ENCODE measurements at regions not wholly inside any gene's neighbourhood (a gene's known extent, or its start where the extent isn't known, plus 50 kb on each side); places are given as distances from the start of the nearest gene placed in this dataset.

DNA sequence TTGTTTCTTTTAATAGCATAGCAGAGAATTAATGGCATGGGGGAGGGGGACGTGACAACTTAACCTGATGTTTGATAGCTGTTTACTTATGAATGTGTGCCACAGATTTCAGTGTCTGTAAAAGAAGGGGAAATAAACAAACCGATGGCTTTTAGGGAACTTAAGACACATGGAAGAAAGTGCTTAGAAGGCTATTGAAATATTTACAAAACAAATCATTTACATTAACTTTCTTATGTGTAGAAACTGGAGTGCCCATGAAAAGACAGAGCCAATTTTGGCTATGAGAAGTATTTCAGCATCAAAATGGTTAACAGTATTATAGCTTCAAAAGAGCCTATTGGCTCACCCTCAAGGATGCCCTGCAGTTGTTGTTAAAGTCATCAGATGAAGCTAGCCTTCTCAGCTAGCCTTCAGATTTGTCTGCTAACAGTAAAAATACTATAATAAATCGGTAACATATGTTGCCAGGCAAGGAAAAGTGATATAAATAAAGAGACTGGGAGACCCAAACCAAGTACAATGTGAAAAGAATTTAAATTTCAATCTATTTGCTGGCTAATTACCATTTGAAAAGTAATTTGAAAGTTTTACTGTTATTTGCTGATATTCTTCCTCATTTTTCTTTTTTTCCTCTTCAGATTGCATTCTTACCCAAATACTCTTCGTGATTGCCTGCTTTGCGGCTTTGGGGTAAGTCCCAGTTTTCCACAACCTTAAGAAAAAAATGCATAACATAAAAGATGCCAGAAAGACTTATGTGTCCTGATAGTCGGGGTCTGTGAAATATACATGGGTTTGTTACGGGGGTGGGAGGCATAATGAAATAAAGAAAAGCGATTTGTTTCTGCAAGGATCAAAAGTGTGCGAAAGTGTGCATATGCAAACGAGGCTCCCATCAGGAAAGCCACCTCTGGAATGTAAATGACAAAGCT lies 256.4 kb downstream of the MEIS1 start:
- DNase-seq (ENCODE audit: low spot score), result no peak

DNA sequence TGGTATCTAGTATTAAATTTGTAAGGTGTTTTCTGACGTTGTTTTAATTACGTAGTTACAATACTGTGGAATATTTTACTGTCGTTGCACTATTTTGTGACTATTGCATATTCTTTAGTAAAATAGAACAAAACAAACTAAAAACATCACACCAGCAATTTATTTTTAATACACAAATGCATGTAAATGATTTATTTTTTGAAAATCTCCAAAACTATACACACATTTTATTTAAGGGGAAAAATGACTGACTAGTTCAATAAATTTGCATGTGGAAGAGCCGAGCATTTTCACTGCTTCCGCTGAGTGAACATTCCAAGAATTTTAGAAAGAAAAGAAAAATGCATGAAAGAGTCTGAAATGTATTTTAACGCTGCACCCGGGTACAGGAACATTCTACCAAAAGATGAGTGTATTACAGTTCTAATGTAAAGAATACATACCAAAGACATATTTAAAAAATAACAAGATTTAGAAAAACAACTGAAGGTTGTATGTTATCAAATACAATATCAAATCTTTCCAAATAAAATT lies 257.7 kb downstream of the MEIS1 start:
- DNase-seq (ENCODE audit: low spot score), result no peak

DNA sequence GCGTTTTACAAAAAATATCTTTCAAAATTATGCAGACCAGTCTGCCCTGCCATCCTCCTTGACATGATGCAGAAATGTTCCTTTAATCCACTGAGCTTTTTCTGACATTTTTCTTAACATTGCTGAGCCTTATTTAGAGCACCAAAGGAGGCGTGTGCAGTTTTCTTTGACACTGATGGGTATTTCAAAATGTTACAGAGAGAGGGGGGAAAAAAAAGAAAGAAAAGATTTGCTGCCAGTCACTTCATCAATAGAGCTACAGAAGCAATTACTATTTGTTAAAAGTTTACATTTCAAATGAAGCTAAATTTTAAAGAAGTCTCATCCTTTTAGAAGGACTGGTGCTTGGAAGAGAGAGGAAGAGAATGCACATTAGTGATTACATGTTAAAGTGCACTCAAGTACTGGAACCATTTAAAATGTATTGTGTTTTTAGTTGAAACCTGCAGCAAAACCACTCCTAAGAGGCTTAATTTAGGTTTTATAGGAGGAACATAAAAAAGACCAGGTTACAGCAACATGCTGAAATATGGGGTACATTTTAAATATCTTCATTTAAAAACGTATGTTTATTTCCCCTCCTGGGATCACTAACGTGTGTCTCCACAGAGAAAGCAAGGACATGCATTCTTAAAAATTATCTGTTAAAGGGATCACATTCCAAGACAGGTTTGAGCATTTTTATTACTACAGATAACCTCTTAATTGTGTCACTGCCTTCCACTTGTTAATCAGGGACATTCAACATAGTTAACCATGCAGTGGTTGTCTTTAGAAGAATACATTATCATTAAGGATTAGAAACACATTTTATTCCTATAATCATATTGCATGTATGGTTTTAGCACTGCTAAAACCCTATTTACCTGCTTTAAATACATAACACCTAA lies 258.4 kb downstream of the MEIS1 start:
- DNase-seq (ENCODE audit: low spot score), result no peak

DNA sequence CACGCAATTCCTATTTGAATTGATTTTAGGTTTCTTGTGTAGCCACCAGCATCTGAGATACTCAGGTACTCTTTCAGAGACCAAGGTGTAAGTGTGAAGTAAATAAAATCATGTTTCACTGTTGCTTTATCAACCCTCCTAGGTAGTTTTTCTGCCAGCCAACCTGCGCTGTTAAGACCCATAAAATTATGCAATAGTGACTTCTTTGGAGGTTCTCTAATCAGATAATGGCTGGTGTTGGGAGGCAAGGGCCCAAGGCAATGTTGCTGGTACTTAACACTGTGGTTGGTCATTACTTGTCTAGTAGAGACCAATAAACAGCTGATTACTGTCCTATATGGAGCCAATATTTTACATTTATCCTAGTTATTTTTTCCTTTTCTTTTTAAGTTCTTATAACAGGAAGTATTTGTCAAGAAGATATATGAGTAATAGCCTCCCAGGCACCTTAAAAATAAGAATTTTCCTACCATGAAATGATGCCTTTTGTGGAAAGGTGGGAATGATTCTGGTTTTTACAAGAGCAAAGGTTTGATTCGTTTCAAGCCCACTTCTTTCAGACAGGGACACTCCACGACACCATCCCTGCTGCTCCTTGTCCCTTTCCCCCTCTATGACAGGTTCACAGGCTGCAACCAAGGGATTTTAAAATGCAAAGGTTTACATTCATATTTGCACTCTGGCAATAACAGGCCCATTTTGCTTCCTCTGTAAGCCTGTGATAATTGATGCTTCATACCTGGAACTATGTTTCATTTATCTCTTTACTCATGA lies 259.3 kb downstream of the MEIS1 start:
- no peak for DNase-seq (ENCODE audit: low spot score)

DNA sequence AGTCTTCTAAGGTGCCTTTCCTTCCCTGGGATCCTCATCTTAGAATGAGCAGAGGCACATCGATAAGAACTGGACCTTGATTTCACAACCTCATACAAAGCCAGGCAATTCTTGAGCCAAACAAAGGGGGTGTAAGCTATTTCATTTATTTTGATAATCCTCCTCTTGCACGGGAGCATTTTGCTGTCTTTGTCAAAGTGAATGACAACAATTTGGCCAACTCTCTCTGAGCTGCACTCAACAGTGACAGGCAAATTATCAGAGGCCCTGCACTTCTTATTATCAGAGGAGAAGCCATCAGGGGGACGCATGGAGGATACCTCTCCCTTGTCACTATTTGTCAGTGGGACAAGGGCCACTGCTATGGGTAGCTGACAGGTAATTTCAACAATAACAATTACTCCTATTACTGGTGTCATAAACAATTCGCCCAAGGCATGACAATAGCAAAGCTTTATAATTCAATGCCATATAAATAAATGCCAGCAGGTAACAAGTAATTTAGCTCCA lies 260.4 kb downstream of the MEIS1 start:
- DNase-seq (ENCODE audit: low spot score), result no peak

DNA sequence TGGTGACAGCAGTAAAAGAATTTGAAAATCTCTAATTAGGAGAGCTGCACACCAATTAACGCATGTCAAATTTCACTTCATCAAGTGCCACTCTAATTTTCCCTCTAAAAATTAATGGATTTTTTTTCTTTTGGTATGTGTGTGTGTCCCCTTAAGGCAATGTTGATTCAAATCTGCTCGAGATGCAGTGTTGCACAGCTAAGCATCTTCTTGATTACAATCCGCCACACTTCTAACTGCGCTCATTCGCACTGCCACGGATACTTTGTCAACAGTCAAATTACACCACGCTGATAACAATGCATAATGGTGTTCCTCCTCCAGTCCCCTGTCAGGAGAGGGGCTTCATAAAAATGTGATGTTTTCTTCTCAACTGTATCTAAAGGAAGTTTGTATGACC lies 261.4 kb downstream of the MEIS1 start:
- no peak for DNase-seq (ENCODE audit: low spot score)

DNA sequence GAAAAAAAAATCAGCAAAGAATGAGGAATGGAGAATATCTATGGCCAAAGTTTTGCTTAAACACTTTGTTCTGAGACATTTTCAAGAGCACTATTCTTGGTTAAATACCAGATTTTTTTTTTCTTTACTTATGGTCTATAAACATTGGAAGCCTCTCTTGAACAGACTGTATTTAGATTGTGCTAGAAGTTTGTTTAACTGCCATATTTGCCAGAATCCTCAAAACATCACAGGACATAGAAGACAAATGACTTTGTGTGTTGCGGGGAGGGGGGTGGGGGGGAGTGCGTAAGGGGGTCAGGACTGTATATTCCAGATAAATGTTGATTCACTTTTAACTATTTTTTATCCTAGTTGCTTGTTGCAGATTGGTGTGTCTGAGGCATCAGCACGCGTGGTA lies 262.0 kb downstream of the MEIS1 start:
- DNase-seq (ENCODE audit: low spot score), result no peak

DNA sequence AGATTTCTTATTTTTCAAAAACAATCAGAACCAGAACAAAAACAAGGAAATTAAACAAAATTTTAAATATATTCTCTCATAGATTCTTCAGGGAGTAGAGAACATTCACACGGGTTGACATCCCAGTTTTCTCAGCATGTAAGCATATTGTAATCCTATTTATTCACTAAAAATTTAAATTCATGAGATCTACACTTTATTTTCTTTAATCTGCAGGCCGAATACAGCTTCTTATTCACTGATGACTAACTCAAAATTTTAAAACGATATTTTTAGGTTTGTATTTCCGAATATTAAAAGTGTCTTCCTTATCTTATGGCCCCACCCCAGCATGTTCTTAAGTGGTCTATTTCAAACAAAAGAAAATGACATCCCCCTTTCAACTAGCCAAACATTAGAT lies 262.4 kb downstream of the MEIS1 start:
- no peak for DNase-seq (ENCODE audit: low spot score)

DNA sequence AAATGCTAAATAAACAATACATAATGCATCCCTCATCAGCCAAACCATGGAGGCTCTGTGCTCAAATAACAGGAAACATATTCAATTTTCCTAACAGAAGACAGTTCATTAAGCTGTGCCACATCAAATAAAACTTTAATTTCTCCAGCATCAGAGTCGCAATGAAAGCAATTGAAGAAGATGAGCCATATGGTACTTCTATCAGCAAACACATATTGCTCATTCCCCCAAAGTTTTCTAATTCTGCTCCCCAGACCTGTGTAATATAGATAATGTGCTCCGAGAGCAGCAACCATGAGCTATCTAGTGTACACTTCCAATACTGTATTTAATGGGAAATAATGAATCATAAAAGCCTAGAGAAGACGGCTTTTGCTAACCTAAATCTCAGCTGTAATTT lies 263.2 kb downstream of the MEIS1 start:
- no peak for DNase-seq (ENCODE audit: low spot score)

DNA sequence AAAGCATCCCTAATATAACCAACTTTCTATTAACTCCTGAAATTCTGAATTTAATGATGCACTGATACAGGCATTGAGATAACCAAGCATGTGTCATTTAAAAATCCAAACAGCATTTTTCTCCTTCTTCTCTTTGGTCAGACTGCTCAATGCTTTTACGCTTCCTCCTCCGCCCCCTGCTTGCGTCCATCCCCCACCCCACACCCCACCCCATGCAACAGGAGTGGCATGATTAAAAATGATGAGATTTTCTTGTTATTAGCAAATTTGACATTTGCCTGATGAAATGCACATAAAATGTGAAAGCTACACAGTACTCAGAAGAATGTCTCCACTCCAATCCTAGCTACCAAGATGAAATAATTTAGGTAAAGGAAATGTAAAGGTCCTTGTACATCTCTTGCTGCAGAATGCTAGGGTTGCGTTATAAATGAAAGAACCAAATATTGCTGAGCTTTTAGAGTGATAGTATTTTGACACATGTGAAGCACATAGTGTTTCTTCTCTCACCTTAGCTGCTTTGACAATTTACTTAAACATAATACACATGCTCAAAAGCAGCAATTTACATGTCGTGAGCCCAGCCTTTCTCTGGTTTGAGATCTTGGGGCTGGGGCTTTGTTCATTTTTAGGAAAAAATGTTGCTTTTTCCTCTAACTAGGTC lies 263.8 kb downstream of the MEIS1 start:
- DNase-seq (ENCODE audit: low spot score), result no peak

DNA sequence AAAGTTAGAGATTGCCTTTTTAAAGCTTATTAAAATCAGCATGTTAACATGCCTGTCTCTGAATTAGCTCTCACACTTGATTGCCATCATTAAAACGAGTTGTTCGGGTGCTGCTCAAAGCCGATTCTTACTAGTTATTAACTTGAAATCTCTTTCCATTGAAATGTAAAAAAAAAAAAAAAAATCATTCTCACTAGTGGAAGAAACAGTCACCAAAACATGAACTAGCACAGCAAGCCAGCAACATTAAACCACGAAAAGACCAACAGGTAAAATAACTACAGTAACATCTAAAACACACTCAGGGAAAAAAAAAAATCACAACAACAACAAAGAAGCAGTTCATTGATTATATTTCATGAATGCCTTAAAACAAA lies 264.5 kb downstream of the MEIS1 start:
- no peak for DNase-seq (ENCODE audit: low spot score)

DNA sequence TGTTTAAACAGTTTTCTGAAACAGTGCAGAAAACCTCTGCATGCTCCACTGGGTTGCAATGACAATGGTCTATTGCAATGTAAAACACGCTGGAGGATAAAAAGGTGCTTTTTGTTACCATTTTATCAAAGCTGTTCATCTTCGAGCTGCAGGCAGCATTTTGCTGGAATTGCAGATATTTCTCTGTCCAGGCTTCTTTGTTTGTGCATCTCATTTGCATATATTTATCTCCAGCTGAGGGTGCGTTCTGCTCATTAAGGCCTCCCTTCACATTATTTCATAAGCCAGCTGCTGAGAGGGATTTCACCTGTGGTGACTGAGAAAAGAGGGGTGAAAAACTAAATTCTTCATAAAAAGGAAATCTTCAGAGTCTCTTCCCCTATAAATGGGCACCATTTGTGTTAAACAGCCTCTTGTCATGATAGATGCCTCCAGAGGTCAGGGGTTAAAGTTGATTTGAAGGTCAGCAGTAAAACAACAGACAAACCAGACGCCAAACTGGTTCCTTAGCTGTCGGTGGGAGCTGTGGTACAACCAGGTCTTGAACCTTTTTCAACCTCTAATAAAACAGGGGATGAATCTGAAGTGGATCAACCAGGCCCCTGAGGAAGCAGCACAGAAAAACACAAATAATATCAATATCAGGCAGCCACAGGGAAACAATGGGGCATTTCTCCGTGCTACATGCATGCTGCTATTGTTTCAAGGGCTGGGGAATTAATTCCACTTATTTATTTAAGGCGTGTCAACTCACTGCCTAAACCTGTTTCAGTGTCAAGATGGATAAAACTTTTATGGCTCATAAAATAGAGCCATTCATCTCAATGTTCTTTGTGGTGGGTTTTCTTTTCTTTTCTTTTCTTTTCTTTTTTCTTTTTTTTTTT lies 265.1 kb downstream of the MEIS1 start:
- no peak for DNase-seq (ENCODE audit: low spot score)

DNA sequence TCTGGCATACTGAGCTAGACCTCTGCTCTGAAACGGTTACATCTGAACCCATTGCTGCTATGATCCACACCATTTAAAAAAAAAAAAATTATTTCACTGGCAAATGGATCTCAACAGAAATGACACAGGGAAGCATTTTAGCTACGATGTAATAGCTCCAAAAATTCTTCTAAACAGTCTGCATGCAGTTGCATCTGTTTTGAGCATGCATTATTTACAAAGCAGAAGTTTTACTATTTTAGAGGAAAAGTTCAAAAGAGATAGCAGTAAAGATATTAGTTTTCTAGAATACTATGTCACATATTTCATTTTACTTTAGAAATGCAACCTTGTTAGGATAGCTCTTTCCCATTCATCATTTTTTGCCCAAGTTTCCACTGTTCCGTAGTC lies 265.7 kb downstream of the MEIS1 start:
- DNase-seq (ENCODE audit: low spot score), result no peak

DNA sequence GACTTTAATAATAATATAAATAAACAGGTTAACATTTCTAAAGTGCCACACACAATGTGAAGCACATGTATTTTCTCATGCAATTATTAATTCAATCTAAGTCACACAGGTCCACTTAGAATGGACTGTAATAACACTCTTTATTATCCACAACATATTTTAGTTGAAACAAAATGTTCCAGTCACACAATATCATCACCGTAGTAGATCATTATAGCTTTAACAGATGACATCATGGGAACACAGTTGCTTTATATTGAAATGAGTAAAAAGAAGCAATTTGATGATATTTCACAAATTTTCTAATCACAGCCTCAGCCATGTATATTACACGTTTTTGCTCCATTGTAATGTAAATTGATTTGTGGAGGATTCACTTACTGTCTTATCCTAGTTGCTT lies 266.3 kb downstream of the MEIS1 start:
- DNase-seq (ENCODE audit: low spot score), result no peak

DNA sequence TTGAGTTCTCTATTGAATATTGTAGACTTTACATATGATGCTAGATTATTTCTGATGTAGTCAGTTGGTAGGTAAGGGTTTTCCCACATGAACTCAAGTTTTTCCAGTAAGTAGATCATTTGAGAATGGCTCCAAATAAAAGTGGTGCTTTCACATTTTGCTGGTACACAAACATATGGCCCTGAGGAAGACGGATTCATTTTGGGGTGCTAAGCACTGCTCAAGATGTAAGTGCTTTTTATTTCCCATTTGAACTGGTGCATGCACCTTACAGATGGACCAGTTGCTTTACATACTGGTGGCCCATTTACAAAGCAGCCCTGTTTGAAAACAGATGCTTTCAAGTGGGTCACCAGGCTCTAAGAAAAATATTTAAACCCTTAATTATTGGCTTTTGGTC lies 266.7 kb downstream of the MEIS1 start:
- no peak for DNase-seq (ENCODE audit: low spot score)

DNA sequence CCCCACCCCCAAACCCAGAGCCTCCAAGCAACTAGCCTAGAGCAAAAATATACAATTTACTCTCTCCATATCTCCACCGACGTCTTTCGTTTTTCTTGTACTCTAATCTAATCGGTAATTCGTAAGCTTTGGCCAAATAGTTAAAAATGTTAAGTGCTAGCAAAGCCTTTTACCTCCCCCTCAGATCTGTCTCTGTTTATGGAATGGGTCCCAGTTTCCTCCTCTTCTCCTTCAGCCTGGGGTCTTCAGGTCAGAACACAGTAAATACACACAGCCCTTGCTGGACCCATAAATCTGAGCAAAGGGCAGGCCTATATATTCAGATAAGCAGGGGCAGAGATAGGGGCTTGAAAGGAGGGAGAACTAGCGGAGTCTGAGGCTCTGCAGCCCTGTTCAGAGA lies 267.4 kb downstream of the MEIS1 start:
- no peak for DNase-seq (ENCODE audit: low spot score)

DNA sequence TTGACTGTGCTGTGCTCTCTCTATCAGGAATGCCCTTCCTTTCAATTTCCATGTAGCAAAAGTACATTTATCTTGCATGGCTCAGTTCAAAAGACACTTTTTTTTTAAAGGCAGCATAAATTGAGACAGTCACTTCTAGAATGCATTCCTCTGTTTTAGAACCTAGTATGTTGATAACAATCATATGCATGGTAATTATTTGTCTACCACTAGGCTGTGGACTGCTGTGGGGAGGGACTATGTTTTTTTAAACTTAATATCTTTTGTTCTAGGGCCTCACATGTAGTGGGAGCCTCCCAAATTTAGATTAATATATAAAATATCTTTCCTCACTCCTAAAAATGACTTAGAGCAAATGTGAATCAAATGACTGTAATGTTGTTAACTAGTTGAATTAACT lies 269.9 kb downstream of the MEIS1 start:
- no peak for DNase-seq (ENCODE audit: low spot score)

DNA sequence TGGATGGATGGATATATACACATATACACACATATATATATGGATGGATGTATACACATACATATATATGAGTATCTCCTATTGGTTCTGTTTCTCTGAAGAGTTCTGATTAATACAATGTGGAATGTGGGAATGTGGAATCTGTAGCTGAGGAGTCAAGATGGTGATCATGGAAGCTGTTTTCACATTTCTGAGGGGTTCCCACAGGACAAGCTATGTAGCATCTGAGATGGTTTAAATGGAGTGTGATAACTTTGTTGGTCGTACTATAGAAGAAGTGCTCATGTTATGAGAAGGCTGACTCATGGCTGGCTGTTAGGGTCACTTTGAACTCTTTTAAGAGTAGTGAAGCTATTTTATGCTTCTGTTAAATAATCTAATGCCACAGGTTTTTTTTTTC lies 279.7 kb downstream of the MEIS1 start:
- no peak for DNase-seq (ENCODE audit: low spot score)

DNA sequence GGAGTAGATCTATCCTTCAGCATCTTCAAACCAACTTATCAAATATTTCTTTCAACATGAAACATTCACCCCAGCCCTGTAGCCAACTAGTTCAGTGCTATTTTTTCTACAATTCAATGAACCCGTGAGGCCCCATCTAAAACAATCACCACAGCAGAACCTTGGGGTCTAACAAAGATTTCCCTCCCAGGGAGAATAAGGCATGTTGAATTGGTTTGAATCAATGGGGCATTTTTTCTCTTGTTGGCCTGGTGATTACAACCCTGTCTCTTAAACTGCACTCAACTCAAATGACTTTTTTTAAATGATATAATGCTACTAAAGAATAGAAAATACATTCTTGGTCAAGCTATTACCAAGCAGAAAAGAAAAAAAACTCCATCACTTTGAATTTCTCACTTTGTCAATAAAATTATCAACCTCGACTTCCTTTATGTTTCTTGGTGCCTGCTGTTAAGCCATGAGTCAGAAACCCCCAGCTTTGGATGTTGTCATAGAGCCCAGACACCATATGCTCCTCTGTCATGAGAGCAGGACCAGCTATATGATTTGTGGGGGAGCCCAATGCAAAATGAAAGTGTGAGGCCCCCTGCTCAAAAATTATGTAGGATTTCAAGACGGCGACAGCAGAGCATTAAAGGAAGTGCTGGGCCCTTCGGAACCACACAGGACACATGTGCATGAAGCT lies 282.4 kb downstream of the MEIS1 start:
- no peak for DNase-seq (ENCODE audit: low spot score)

DNA sequence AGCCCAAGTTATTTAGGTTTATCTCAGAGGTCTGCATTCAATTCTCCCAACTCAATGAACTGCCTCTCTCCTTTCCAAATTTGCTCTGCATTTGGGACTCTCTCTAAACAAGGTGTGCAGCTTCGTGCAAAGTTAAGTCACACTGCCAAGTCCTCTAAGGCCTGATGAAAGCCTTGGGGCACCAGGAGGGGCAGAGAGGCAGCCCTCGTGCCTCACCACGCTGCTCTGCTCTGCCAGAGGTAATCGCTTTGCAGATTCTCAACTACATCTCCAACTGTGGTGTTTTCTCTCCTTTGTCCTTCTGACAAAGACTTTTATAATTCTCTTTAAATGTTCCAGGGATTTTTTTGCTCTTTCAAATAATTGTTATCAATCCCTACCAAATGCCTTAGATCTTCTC lies 283.0 kb downstream of the MEIS1 start:
- DNase-seq (ENCODE audit: low spot score), result no peak

Data from HuH-7.5 (cell line).